Neural progenitor cell (in vitro differentiated cells): ENCODE measurements at regions not wholly inside any gene's neighbourhood (a gene's known extent, or its start where the extent isn't known, plus 50 kb on each side); places are given as distances from the start of the nearest gene placed in this dataset.
A peak's percentile ranks its signal among the peaks of the same experiment; 100 is the strongest.

ENCODE experiments used
- DNase-seq: peaks from one replicate; pipeline ENCODE4 v3.0.0-alpha.2; 2016; ENCODE audit warnings: low spot score
- H2AFZ ChIP-seq: fragments of 200-600 bp; sonication (generic); replicated peaks from 2 replicates; pipeline ENCODE4 v1.6.1; 2016; ENCODE audit warnings: antibody characterized with exemption
- H3F3A ChIP-seq: fragments of 200-600 bp; sonication (generic); 2 replicates; pipeline ENCODE4 v1.6.1; 2016; ENCODE audit warnings: antibody characterized with exemption, low read depth
- H3K27ac ChIP-seq: fragments of 200-600 bp; sonication (generic); 2 replicates; pipeline ENCODE4 v1.5.1; 2016; ENCODE audit warnings: mild to moderate bottlenecking
- H3K27me3 ChIP-seq: fragments of 200-600 bp; sonication (generic); 2 replicates; pipeline ENCODE4 v1.6.1; 2016; ENCODE audit warnings: mild to moderate bottlenecking, moderate library complexity
- H3K36me3 ChIP-seq: fragments of 200-600 bp; sonication (generic); 2 replicates; pipeline ENCODE4 v1.5.1; 2016
- H3K4me1 ChIP-seq: fragments of 200-600 bp; sonication (generic); 2 replicates; pipeline ENCODE4 v1.6.1; 2016; ENCODE audit warnings: mixed run types
- H3K4me2 ChIP-seq: fragments of 200-600 bp; sonication (generic); 2 replicates; pipeline ENCODE4 v1.6.1; 2016
- H3K4me3 ChIP-seq: fragments of 200-600 bp; sonication (generic); 2 replicates; pipeline ENCODE4 v1.5.1; 2016
- H3K79me2 ChIP-seq: fragments of 200-600 bp; sonication (generic); 2 replicates; pipeline ENCODE4 v1.6.1; 2016; ENCODE audit warnings: low read depth
- H3K9ac ChIP-seq: fragments of 200-600 bp; sonication (generic); 2 replicates; pipeline ENCODE4 v1.6.1; 2016
- H3K9me3 ChIP-seq: fragments of 200-600 bp; sonication (generic); 2 replicates; pipeline ENCODE4 v1.5.1; 2016; ENCODE audit warnings: low read depth
- H4K20me1 ChIP-seq: fragments of 200-600 bp; sonication (generic); 2 replicates; pipeline ENCODE4 v1.6.1; 2016; ENCODE audit warnings: low read depth
- H3K27ac Mint-ChIP-seq: 3 replicates; pipeline ENCODE4 v1.8.0; 2021; ENCODE audit warnings: mixed read lengths
- H3K27me3 Mint-ChIP-seq: 2 replicates; pipeline ENCODE4 v1.8.0; 2022; ENCODE audit warnings: low read depth, mild to moderate bottlenecking, inconsistent platforms, moderate library complexity, mixed read lengths; ENCODE audit not compliant: insufficient read depth
- H3K36me3 Mint-ChIP-seq: 3 replicates; pipeline ENCODE4 v1.8.0; 2021; ENCODE audit warnings: mixed read lengths
- H3K4me1 Mint-ChIP-seq: 3 replicates; pipeline ENCODE4 v1.8.0; 2021; ENCODE audit warnings: mixed read lengths
- H3K4me3 Mint-ChIP-seq: 3 replicates; pipeline ENCODE4 v1.8.0; 2021; ENCODE audit warnings: mild to moderate bottlenecking, moderate library complexity, mixed read lengths
- H3K9me3 Mint-ChIP-seq: 3 replicates; pipeline ENCODE4 v1.8.0; 2020; ENCODE audit warnings: mixed read lengths
- CTCF ChIP-seq: fragments of 200-600 bp; sonication (generic); IDR thresholded peaks from 2 replicates; pipeline ENCODE4 v1.5.1; 2017; ENCODE audit warnings: antibody characterized with exemption, mild to moderate bottlenecking
- EZH2 ChIP-seq: fragments of 200-600 bp; sonication (generic); IDR thresholded peaks from 2 replicates; pipeline ENCODE4 v1.6.1; 2017; ENCODE audit warnings: antibody characterized with exemption, mild to moderate bottlenecking, moderate library complexity
- EZH2phosphoT487 ChIP-seq: fragments of 200-600 bp; sonication (generic); IDR thresholded peaks from 2 replicates; pipeline ENCODE4 v1.6.1; 2017; ENCODE audit warnings: antibody characterized with exemption

GRCh38 chr17:13117616-13118015 is 99.8 kb upstream of the ELAC2 start:
- no peak overlapping the region for H2AFZ ChIP-seq

DNA sequence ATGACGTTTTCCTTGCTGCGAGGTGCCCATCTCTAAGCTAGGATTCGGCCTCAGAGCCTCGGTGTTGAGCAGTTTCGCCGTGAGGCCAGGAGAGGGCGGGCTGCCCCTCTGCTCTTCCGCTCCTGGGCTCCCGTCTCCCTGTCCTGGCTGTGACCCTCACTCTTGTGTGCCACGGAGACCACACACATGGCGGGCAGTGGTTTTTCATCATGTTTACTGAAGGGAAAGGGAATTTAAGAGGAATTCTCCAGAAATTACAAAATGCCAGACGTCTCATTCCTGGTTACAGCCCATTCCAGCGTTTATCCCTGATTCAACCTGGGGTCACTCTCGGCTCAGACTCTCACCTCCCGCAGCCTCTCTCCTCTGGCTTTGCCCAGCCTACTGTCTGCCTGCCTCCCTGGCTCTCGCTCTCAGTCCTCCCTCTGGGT is 96.8 kb upstream of the ELAC2 start:
- H3K27ac Mint-ChIP-seq = no peak overlapping the region
- H3K27ac ChIP-seq = no peak overlapping the region
- no peaks in the 10 kb centered on the region for H3K9me3 Mint-ChIP-seq
- DNase-seq = peak; percentile 87
- peaks cover 6% of the 10 kb centered on the region for H3K27me3 Mint-ChIP-seq
- H3K4me1 Mint-ChIP-seq = peaks cover 14% of the 10 kb centered on the region
- TF ChIP-seq CTCF = peak; percentile 86
- TF ChIP-seq EZH2phosphoT487 = no peak
- H3K36me3 ChIP-seq = no peaks in the 10 kb centered on the region
- no peak overlapping the region for H3K4me2 ChIP-seq
- H4K20me1 ChIP-seq = no peaks in the 10 kb centered on the region
- no peaks in the 10 kb centered on the region for H3F3A ChIP-seq
- H3K4me3 Mint-ChIP-seq = no peak overlapping the region
- H3K36me3 Mint-ChIP-seq = no peaks in the 10 kb centered on the region
- H3K4me1 ChIP-seq = peaks cover 8% of the 10 kb centered on the region
- H3K4me3 ChIP-seq = no peak overlapping the region
- H2AFZ ChIP-seq = no peak overlapping the region
- H3K27me3 ChIP-seq = peaks cover 4% of the 10 kb centered on the region
- H3K9ac ChIP-seq = no peak overlapping the region
- H3K9me3 ChIP-seq = no peaks in the 10 kb centered on the region
- no peaks in the 10 kb centered on the region for H3K79me2 ChIP-seq

More at GRCh38 chr17:13117616-13118015, 99.8 kb upstream of the ELAC2 start:
- peaks cover 6% of the 10 kb centered on the region for H3K27me3 Mint-ChIP-seq
- H3K9me3 Mint-ChIP-seq = no peaks in the 10 kb centered on the region
- no peaks in the 10 kb centered on the region for H4K20me1 ChIP-seq
- no peaks in the 10 kb centered on the region for H3K79me2 ChIP-seq
- peaks cover 4% of the 10 kb centered on the region for H3K27me3 ChIP-seq
- peaks cover 14% of the 10 kb centered on the region for H3K4me1 Mint-ChIP-seq
- no peak overlapping the region for H3K4me3 ChIP-seq
- no peaks in the 10 kb centered on the region for H3K36me3 Mint-ChIP-seq
- TF ChIP-seq EZH2phosphoT487 (no peak), EZH2 (no peak), CTCF (no peak)
- no peak overlapping the region for H3K27ac Mint-ChIP-seq
- no peak overlapping the region for H3K9ac ChIP-seq
- H3K4me3 Mint-ChIP-seq = no peak overlapping the region
- H3F3A ChIP-seq = no peaks in the 10 kb centered on the region
- no peak overlapping the region for H3K27ac ChIP-seq
- H3K4me1 ChIP-seq = peaks cover 8% of the 10 kb centered on the region
- no peak for DNase-seq
- H3K36me3 ChIP-seq = no peaks in the 10 kb centered on the region
- H3K9me3 ChIP-seq = no peaks in the 10 kb centered on the region
- H3K4me2 ChIP-seq = no peak overlapping the region

DNA sequence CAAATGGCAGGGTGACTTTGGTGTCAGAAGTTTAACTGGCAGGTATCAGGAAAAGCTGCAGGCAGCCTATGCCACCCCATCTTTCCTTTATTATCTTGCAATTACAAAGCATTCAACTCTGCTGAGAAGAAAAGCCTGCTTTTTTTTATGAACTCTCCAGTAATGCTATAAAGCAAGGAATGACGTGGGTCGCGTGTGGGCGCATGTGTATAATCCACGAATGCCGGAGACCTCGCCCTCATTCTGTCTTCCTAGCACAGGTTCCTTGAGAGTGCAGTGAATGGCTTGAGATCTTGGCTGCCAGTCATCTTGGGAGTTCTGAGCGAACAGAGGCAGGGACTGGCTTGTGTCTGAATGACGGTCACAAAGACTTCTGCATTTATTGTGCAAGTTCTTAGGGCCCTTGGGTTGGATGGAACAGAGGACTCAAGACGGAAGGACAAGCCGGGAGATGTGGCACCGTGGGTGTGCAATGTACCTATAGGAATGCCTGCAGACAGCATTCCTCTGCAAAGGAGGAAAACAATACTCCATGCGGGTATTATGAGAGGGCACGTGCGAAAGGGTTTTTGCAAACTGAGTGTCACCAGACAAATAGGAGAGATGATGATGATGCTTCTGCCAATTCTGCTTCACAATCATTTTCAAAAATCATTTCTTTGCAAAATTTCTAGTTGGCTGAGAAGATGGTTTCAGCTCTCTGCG is 96.1 kb upstream of the ELAC2 start:
- no peak overlapping the region for H3K9ac ChIP-seq
- H3F3A ChIP-seq = no peaks in the 10 kb centered on the region
- H3K36me3 ChIP-seq = no peaks in the 10 kb centered on the region
- Mint-ChIP-seq H3K4me3 (no peak overlapping the region), H3K4me1 (peaks cover 14% of the 10 kb centered on the region), H3K27ac (no peak overlapping the region), H3K27me3 (peaks cover 6% of the 10 kb centered on the region), H3K9me3 (no peaks in the 10 kb centered on the region), H3K36me3 (no peaks in the 10 kb centered on the region)
- no peak overlapping the region for H3K27ac ChIP-seq
- no peak overlapping the region for H3K4me3 ChIP-seq
- H3K79me2 ChIP-seq = no peaks in the 10 kb centered on the region
- no peak overlapping the region for H2AFZ ChIP-seq
- no peak for DNase-seq
- H3K4me1 ChIP-seq = peaks cover 8% of the 10 kb centered on the region
- H3K9me3 ChIP-seq = no peaks in the 10 kb centered on the region
- no peaks in the 10 kb centered on the region for H4K20me1 ChIP-seq
- TF ChIP-seq EZH2phosphoT487 (no peak), EZH2 (no peak), CTCF (no peak)
- no peak overlapping the region for H3K4me2 ChIP-seq
- H3K27me3 ChIP-seq = peaks cover 4% of the 10 kb centered on the region
